ENCODE measurements at regions not wholly inside any gene's neighbourhood (a gene's known extent, or its start where the extent isn't known, plus 50 kb on each side); places are given as distances from the start of the nearest gene placed in this dataset.

DNA sequence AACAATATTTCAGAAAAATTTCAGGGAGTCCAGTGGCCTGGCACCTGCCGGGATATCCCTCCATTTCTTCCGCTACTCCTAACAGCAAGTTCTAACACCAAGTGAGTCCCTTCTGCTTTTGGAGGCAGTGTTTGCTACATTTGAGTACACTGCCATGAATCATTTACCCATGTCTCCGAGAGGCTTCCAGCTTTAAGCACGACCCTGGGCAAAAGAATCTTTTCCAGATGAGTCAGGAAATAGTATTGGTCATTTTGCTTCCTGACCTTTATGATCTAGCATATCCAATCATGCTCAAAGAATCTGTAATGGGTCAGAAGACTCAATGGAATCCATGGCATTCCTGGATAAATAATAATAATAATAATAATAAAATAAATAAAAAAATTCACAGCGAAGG lies 60.7 kb upstream of the FMN2 start:
- DNase-seq (ENCODE audit: low spot score), result no peak

DNA sequence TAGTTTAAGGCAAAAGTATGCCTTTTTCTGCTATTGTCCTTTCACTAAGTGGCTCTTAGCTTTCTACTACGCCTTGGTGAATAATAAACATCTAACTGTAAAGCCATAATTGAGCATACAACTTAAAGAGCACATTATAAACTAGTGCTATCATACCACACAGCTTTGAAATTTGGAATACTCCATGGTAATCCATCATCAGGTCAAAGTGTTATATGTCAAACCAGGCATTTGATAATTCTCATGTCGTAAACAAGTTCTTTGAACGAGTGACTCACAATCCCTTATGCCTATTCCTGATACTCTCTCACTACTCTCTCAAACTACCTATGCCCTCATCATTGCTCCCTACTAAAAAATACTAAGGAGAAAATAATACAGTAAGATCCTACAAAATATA lies 60.3 kb upstream of the FMN2 start:
- no peak for DNase-seq (ENCODE audit: low spot score)

DNA sequence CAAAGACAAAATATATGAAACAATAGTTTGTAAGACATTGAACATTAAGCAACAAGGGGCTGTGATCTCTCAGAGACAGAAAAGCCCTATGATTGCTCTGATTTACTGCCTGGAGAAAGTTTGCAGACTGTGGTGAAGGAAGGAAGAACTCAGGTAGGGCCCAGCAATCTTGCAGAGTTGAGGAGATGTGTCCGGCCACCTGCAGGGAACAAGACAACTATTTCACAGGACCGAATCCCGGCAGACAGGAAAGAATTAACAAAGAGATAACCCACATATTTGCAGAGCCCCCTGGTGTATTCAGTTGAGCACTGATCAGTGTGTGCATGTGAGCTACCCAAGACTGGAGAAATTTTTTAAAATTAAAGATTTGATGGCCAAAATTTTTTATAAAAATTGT lies 58.3 kb upstream of the FMN2 start:
- no peak for DNase-seq (ENCODE audit: low spot score)

DNA sequence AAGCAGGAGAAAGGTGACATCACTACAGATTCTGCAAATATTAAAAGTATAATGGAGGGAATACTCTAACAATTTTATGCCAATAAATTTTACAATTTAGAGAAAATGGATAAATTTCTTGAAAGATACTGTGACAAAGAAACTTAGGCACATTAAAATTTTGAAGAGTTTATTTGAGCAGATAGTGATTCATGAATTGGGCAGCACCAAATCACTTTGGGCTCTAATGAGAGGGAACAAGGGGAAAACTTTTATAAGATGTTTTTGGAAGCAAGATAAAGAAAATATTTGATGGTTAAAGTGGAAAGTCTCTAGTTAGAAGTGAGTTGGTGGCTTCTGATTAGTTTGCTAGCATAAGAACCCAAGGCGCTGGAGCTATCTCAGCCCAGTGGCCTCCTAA lies 55.2 kb upstream of the FMN2 start:
- no peak for DNase-seq (ENCODE audit: low spot score)

Data from putamen (tissue), 1 donor.